Liver (tissue), 3 donors: ENCODE measurements at regions not wholly inside any gene's neighbourhood (a gene's known extent, or its start where the extent isn't known, plus 50 kb on each side); places are given as distances from the start of the nearest gene placed in this dataset.

Source experiments
- ATF3 ChIP-seq: IDR thresholded peaks from 2 replicates; pipeline ENCODE4 v1.6.1; 2016; ENCODE audit warnings: antibody characterized with exemption
- RAD21 ChIP-seq, 2 donors: IDR thresholded peaks; 2 replicates each; pipeline ENCODE4 v1.6.1; 2016; ENCODE audit warnings: antibody characterized with exemption in 2 of 2, mild to moderate bottlenecking in 2 of 2
- RXRA ChIP-seq, 2 donors: IDR thresholded peaks; 2 replicates each; pipeline ENCODE4 v1.6.1; 2017 to 2018; ENCODE audit warnings: antibody characterized with exemption in 2 of 2, mild to moderate bottlenecking in 1 of 2
- SP1 ChIP-seq: IDR thresholded peaks from 2 replicates; pipeline ENCODE4 v1.6.1; 2018; ENCODE audit warnings: antibody characterized with exemption, mild to moderate bottlenecking
- YY1 ChIP-seq: IDR thresholded peaks from 2 replicates; pipeline ENCODE4 v1.6.1; 2016; ENCODE audit warnings: antibody characterized with exemption, mild to moderate bottlenecking
- TF ChIP-seq, protein P1 (sequence below): fragments of 150-350 bp; IDR thresholded peaks from 2 replicates; pipeline ENCODE4 v1.5.1; 2017; ENCODE audit warnings: improper control_type of control experiment, low read depth, low read length; ENCODE audit not compliant: missing input control
- donor health status: healthy.
- donor health status: healthy.

DNA sequence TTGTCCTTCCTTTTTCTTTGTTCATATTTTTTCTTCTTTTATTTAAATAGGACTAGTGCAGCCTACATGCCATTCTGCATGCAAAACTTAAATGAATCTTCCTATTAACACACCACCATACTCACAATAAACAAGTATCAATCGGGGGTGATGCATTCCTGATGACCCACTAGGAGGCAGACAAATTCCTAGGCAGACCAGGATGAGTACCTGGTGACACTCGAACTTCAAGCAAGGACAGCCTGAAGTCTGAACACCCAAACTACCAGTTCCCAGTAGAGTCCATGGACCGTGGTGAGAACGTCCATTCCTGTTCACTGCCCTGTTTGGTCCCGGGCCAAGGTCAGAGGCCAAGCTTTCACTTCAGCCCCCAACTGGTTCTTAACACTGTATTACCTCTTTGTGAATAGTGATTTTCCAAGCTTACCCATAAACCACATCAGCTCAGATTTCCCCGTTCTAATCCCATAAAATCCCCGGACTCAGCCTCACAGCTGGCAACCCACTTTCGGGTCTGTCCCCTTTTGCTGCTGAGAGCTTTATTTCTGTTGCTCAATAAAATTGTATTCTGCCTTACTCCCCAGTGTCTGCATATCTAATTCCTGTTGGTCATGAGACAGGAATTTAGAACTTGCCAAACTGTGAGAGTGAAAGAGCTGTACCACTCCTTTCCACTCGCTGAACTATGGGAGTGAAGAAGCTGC lies 1286.6 kb downstream of the FSTL5 start:
- TF ChIP-seq RAD21 (IDR thresholded peaks at IDR 0.05): no peak
- TF ChIP-seq SP1: no peak
- TF ChIP-seq, protein P1, sequence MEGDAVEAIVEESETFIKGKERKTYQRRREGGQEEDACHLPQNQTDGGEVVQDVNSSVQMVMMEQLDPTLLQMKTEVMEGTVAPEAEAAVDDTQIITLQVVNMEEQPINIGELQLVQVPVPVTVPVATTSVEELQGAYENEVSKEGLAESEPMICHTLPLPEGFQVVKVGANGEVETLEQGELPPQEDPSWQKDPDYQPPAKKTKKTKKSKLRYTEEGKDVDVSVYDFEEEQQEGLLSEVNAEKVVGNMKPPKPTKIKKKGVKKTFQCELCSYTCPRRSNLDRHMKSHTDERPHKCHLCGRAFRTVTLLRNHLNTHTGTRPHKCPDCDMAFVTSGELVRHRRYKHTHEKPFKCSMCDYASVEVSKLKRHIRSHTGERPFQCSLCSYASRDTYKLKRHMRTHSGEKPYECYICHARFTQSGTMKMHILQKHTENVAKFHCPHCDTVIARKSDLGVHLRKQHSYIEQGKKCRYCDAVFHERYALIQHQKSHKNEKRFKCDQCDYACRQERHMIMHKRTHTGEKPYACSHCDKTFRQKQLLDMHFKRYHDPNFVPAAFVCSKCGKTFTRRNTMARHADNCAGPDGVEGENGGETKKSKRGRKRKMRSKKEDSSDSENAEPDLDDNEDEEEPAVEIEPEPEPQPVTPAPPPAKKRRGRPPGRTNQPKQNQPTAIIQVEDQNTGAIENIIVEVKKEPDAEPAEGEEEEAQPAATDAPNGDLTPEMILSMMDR: no peak
- no peak for TF ChIP-seq ATF3
- no peak for TF ChIP-seq RXRA (IDR thresholded peaks at IDR 0.05)
- no peak for TF ChIP-seq YY1
